ENCODE measurements at regions not wholly inside any gene's neighbourhood (a gene's known extent, or its start where the extent isn't known, plus 50 kb on each side); places are given as distances from the start of the nearest gene placed in this dataset.

DNA sequence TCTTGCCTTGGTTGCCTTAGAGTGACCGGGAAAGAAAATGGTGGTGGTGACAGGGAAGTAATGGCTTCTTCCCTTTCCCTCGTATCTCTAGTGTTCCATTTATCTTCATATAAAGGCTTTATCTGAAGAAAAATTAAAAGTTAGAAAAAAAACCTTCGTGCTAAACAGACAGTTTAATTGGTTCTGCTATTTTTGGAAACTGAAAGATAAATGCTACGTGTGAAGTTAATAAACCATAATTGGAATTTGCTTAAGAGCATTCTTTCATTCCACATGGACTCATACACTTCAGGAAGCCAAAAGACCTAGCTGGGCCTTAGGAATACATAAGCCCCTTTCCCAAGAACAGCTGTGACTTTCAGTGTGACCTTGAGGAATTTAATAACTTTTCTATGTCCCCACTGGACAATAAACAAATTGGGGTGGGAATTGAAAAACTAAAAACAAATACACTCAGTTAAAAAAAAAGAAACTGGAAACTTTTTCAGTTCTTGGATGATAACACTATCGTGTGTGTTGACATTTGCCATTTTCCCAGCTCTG lies 818.8 kb upstream of the WWC1 start:
- H3K4me3 ChIP-seq (ENCODE audit: low read depth, low read length): no peak overlapping the region
- TF ChIP-seq, protein P1, sequence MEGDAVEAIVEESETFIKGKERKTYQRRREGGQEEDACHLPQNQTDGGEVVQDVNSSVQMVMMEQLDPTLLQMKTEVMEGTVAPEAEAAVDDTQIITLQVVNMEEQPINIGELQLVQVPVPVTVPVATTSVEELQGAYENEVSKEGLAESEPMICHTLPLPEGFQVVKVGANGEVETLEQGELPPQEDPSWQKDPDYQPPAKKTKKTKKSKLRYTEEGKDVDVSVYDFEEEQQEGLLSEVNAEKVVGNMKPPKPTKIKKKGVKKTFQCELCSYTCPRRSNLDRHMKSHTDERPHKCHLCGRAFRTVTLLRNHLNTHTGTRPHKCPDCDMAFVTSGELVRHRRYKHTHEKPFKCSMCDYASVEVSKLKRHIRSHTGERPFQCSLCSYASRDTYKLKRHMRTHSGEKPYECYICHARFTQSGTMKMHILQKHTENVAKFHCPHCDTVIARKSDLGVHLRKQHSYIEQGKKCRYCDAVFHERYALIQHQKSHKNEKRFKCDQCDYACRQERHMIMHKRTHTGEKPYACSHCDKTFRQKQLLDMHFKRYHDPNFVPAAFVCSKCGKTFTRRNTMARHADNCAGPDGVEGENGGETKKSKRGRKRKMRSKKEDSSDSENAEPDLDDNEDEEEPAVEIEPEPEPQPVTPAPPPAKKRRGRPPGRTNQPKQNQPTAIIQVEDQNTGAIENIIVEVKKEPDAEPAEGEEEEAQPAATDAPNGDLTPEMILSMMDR (IDR thresholded peaks at IDR 0.05; ENCODE audit: insufficient read depth, low read length): no peak
- no peak for DNase-seq (ENCODE audit: low read depth)

DNA sequence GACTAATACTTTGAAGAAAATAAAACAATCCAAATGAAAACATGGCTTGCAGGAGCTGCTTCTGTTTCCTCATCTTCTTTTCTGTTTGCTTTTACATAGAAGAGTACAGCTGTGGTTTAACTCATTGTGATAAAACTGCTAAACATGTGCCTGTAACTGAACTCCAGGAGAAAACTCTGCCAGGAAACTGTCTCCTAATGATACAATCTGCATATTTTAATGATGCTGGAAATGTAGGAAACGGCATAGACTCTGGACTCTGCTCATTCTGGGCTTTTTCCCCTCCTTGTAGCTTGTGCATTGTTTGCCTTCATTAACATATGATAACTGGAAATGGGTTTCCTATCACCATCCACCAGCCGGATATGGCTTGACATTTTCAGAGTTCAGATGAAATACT lies 813.3 kb upstream of the WWC1 start:
- no peak for DNase-seq (ENCODE audit: low read depth)
- TF ChIP-seq, protein P1 (IDR thresholded peaks at IDR 0.05; ENCODE audit: insufficient read depth, low read length): no peak
- H3K4me3 ChIP-seq (ENCODE audit: low read depth, low read length): no peak overlapping the region

DNA sequence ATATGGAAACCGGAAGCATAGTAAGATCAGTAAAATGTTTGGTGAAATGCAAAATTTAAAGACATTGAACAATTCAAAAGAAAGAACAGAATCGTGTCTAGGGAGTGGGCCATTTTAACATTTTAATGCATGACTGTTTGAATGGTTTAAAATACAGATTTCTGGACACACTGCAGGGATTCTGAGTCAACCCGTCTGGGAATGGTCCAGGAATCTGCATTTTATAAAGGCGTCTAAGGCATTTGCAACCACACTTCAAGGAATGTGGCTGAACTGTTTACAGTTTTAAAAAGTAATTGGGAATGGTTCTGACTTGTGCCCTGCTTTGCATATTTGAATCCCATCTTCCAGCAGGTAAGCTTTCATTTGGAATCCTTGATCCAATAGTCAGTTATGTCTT lies 811.7 kb upstream of the WWC1 start:
- DNase-seq (ENCODE audit: low read depth): no peak
- no peak overlapping the region for H3K4me3 ChIP-seq (ENCODE audit: low read depth, low read length)
- TF ChIP-seq, protein P1 (IDR thresholded peaks at IDR 0.05; ENCODE audit: insufficient read depth, low read length): no peak

DNA sequence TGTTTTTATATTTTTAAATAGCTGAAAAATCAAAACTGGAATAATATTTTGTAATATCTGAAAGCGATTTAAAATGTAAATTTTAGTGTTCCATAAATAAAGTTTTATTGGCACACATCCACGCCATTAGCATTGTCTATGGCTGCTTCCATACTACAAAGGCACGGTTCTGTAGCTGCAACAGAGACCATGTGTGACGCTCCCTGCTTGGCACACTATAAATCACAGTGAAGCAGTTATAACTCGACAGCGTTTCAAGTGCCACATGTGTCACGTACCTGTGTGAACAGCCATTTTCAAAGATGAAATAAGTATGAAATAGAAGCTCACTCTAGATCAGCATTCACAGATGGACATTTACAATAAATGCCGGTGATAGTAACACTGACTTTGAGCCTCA lies 810.1 kb upstream of the WWC1 start:
- TF ChIP-seq, protein P1 (IDR thresholded peaks at IDR 0.05; ENCODE audit: insufficient read depth, low read length): no peak
- DNase-seq (ENCODE audit: low read depth): no peak

DNA sequence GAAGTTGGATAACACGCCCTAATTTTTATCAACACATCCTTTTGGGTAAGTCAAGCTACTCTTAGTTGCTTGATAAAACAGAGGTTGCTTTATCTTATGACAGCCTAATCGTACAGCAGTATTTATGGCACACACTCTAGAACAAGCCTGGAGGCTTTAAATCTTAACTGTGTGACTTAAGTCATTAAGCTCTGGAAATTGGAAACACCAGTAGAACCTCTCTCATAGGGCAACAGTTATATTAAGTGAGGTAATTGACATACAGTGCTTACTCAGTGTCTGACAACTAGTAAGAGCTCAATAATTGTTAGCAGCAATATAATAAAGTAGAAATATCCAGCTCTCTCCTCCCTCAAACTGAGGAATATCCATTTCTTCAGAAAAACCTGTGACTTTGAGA lies 808.9 kb upstream of the WWC1 start:
- DNase-seq (ENCODE audit: low read depth): no peak
- no peak overlapping the region for H3K4me3 ChIP-seq (ENCODE audit: low read depth, low read length)
- TF ChIP-seq, protein P1 (IDR thresholded peaks at IDR 0.05; ENCODE audit: insufficient read depth, low read length): no peak

More for the DNA sequence above, 810.1 kb upstream of the WWC1 start:
- no peak overlapping the region for H3K4me3 ChIP-seq (ENCODE audit: low read depth, low read length)

DNA sequence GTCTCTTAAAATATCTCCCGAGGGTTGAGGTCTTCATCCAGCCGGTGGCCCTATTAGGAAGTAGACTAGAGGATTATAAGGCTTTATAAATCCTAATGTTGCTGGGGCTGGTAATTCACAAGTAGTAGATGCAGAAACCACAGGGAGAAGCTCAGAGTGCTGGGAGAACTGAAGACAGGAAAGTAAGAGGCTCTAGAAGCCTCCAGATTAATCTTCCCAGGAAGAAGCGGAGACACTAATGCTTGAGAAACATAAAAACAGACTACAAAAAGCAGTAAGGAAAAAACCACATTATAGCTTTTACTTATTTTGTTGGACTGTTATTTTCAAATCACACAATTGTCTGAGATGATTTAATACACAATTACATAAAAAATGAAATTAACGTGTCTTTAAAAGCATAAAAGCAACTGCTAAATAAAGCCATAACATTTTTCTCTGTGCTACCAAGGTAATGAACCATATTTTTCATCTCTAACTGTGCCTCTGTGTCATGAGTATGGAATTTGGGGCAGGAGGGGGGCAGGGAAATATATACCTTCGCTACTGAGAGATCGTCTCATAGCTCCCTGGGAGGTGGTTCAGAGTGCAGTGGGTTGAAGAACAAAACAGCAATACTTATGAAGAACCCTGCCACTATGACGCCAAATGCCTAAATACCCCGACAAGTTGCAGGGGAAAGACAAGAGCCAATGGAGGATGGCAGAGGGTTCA lies 806.2 kb upstream of the WWC1 start:
- H3K4me3 ChIP-seq (ENCODE audit: low read depth, low read length): no peak overlapping the region
- DNase-seq (ENCODE audit: low read depth): no peak
- TF ChIP-seq, protein P1 (IDR thresholded peaks at IDR 0.05; ENCODE audit: insufficient read depth, low read length): no peak
